ENCODE measurements at regions not wholly inside any gene's neighbourhood (a gene's known extent, or its start where the extent isn't known, plus 50 kb on each side); places are given as distances from the start of the nearest gene placed in this dataset.
A peak's percentile ranks its signal among the peaks of the same experiment; 100 is the strongest.

GRCh38 chr13:60765700-60766411, 368.8 kb downstream of the TDRD3 start:
- peak; percentile 29 for DNase-seq

GRCh38 chr13:60759499-60759898, 362.5 kb downstream of the TDRD3 start:
- DNase-seq: no peak

- no peak for DNase-seq
These were observed 361.6 kb downstream of the TDRD3 start for GRCh38 chr13:60758637-60759036.

- DNase-seq: no peak
These were observed 360.6 kb downstream of the TDRD3 start for GRCh38 chr13:60757501-60758215.

GRCh38 chr13:60756306-60756705, 359.3 kb downstream of the TDRD3 start:
- DNase-seq: no peak

GRCh38 chr13:60755380-60756163, 358.6 kb downstream of the TDRD3 start:
- DNase-seq: no peak

GRCh38 chr13:60754211-60755090, 357.4 kb downstream of the TDRD3 start:
- no peak for DNase-seq

GRCh38 chr13:60753641-60754040, 356.6 kb downstream of the TDRD3 start:
- DNase-seq: no peak

GRCh38 chr13:60745343-60745742, 348.3 kb downstream of the TDRD3 start:
- DNase-seq: no peak

GRCh38 chr13:60733933-60734332, 336.9 kb downstream of the TDRD3 start:
- DNase-seq: no peak

- no peak for DNase-seq
These were observed 330.1 kb downstream of the TDRD3 start for GRCh38 chr13:60727140-60727539.

GRCh38 chr13:60721063-60721462, 324.0 kb downstream of the TDRD3 start:
- DNase-seq: no peak

- no peak for DNase-seq
These were observed 323.6 kb downstream of the TDRD3 start for GRCh38 chr13:60720590-60720989.

- no peak for DNase-seq
These were observed 319.3 kb downstream of the TDRD3 start for GRCh38 chr13:60716313-60716712.

GRCh38 chr13:60707878-60708277, 310.9 kb downstream of the TDRD3 start:
- DNase-seq: no peak

GRCh38 chr13:60701895-60702294, 304.9 kb downstream of the TDRD3 start:
- DNase-seq: no peak

GRCh38 chr13:60700994-60701393, 304.0 kb downstream of the TDRD3 start:
- DNase-seq: no peak

GRCh38 chr13:60699636-60700035, 302.6 kb downstream of the TDRD3 start:
- DNase-seq: no peak

GRCh38 chr13:60696602-60697001, 299.6 kb downstream of the TDRD3 start:
- no peak for DNase-seq

GRCh38 chr13:60691268-60691667, 294.2 kb downstream of the TDRD3 start:
- no peak for DNase-seq

GRCh38 chr13:60690604-60691003, 293.6 kb downstream of the TDRD3 start:
- no peak for DNase-seq

- DNase-seq: no peak
These were observed 292.6 kb downstream of the TDRD3 start for GRCh38 chr13:60689571-60689970.

Data from left kidney (tissue), 1 donor.